ENCODE measurements at regions not wholly inside any gene's neighbourhood (a gene's known extent, or its start where the extent isn't known, plus 50 kb on each side); places are given as distances from the start of the nearest gene placed in this dataset.
A peak's percentile ranks its signal among the peaks of the same experiment; 100 is the strongest.
"Not testable (repeated sequence)": the region's sequence is repeated elsewhere in the genome, so short reads cannot be mapped to it uniquely, and the experiment has no call there.

DNA sequence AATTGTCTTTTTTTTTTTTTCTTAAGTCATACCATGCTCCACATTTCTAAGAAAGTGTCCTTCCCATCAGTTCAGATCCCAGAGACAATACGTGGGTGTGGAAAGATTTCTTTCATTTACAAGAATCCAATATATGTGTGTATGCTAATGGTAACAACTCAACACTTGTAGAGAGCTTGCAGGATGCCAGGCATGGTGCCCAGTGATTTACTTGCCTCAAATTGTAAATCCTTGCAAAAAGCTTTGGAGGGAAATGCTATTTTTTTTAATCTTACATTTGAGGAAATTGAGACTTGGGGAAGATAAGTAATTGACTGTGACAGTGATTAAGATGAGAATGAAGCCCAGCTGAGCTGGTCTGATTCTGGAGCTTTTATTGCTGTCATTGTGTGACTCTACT, 1264.6 kb upstream of the SEL1L start:
- no peak for ATAC-seq
- TF ChIP-seq, protein P1, sequence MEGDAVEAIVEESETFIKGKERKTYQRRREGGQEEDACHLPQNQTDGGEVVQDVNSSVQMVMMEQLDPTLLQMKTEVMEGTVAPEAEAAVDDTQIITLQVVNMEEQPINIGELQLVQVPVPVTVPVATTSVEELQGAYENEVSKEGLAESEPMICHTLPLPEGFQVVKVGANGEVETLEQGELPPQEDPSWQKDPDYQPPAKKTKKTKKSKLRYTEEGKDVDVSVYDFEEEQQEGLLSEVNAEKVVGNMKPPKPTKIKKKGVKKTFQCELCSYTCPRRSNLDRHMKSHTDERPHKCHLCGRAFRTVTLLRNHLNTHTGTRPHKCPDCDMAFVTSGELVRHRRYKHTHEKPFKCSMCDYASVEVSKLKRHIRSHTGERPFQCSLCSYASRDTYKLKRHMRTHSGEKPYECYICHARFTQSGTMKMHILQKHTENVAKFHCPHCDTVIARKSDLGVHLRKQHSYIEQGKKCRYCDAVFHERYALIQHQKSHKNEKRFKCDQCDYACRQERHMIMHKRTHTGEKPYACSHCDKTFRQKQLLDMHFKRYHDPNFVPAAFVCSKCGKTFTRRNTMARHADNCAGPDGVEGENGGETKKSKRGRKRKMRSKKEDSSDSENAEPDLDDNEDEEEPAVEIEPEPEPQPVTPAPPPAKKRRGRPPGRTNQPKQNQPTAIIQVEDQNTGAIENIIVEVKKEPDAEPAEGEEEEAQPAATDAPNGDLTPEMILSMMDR (IDR thresholded peaks at IDR 0.05), result no peak
- intact Hi-C loops (cut with DNase I, micrococcal nuclease), result no loop called here

DNA sequence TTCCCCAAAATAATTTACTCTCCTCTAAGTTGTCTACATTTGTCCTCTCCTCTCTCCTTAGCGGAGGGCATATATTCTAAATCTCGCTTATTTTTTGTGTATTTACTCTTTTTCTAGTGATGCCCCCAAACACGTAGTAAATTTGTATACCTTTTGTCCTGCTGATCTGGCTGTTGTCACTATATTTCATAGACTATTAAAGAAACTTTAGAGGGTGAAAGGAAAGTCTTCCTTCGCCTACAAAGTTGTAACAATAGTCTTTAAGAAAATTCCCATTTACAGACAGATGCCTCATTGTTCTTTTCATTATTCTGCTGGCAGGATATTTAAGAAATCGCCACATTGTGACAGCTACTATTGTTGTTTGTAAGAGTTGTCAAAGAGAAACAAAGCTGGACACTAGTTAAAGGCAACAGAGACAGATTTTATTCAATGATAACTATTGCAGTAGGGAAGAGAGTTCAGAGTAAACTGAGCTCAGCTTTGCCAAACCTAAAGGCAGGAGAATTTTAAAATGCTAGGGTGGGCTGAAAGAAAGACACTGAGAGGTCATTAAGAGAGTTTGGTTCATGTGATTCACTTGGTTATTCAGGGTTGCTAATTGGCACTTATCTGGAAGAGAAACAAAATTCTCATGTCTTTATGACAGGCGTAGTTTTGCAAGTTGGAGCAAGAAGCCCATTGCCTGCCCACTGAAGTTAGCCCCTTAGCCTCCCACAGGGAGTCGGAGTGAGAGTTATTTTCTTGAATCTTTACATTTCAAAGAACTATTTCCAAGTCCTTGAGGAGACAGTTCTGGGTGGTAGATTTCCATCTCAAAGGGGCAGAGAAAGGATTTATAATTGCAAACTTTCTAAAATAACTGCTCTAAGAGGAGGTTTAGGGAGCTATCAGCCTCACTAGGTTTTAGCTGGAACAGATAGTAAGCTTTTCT, 1272.5 kb upstream of the SEL1L start:
- H3K36me3 ChIP-seq (ENCODE audit: low read depth), result no peaks in the 10 kb centered on the region
- TF ChIP-seq, protein P1 (IDR thresholded peaks at IDR 0.05), result no peak
- ATAC-seq, result no peak

More for the DNA sequence above, 1264.6 kb upstream of the SEL1L start:
- Histone ChIP-seq H3K9me3 (no peaks in the 10 kb centered on the region), H3K36me3 (ENCODE audit: low read depth) (no peaks in the 10 kb centered on the region), H3K4me3 (no peak overlapping the region), H3K4me1 (ENCODE audit: low read depth) (no peaks in the 10 kb centered on the region)
- no peak for DNase-seq

DNA sequence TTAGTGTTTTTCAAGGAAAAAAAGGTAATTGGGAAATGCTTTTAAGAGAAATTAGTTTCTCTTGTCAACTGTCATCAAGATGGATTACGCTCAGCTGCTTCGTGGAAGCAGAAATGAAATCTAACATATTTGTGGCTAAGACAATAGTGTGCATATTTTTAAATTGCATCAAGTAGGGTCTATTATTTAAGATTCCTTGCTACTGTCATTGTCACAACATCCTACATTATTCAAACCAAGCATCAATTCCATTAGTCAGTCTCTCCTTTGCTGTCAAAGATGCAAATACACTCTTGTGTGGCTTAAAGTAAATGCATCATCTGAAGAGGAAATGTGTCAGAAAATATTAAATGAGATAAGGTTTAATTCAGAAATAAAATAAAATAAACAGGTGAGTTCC, 1277.6 kb upstream of the SEL1L start:
- Histone ChIP-seq H3K36me3 (ENCODE audit: low read depth) (no peaks in the 10 kb centered on the region), H3K9me3 (peaks cover 9% of the 10 kb centered on the region), H3K4me3 (no peak overlapping the region), H3K4me1 (ENCODE audit: low read depth) (no peaks in the 10 kb centered on the region)
- TF ChIP-seq, protein P1 (IDR thresholded peaks at IDR 0.05), result no peak
- ATAC-seq (no peak), DNase-seq (no peak)
- intact Hi-C loops (cut with DNase I, micrococcal nuclease), result no loop called here

More for the DNA sequence above, 1272.5 kb upstream of the SEL1L start:
- no peaks in the 10 kb centered on the region for H3K9me3 ChIP-seq
- intact Hi-C loops (cut with DNase I, micrococcal nuclease), result no loop called here
- no peaks in the 10 kb centered on the region for H3K4me1 ChIP-seq (ENCODE audit: low read depth)
- no peak overlapping the region for H3K4me3 ChIP-seq
- DNase-seq, result no peak

DNA sequence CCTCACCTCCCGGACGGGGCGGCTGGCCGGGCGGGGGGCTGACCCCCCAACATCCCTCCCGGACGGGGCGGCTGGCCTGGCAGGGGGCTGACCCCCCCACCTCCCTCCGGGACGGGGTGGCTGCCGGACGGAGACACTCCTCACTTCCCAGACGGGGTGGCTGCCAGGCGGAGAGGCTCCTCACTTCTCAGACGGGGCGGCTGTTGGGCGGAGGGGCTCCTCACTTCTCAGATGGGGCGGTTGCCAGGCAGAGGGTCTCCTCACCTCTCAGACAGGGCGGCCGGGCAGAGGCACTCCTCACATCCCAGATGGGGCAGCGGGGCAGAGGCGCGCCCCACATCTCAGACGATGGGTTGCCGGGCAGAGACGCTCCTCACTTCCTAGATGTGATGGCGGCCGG, 1280.7 kb upstream of the SEL1L start:
- H3K36me3 ChIP-seq (ENCODE audit: low read depth); ATAC-seq; H3K4me1 ChIP-seq (ENCODE audit: low read depth); H3K9me3 ChIP-seq; H3K4me3 ChIP-seq; intact Hi-C loops (cut with DNase I, micrococcal nuclease): not testable (repeated sequence)
- peak in 1 of 3 donors; percentile 33 for DNase-seq

DNA sequence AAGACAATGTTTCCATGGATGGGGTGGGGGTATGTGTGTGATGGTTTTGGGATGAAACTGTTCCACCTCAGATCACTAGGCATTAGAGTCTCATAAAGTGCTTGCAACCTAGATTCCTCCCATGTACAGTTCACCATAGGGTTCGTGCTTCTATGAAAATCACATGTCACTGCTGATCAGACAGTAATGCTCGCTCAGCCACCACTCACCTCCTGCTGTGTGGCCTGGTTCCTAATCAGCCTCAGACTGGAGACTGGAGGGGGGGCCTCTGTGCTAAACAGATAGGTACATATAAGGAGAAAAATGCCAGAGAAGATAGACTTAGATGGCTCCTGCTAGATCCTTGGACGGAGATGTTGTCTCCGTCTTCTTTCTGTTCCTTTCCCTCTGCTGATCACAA, 1296.9 kb upstream of the SEL1L start:
- peaks cover 2% of the 10 kb centered on the region for H3K9me3 ChIP-seq
- TF ChIP-seq, protein P1 (IDR thresholded peaks at IDR 0.05), result no peak
- DNase-seq (no peak), ATAC-seq (no peak)
- H3K4me3 ChIP-seq, result no peak overlapping the region
- no peaks in the 10 kb centered on the region for H3K4me1 ChIP-seq (ENCODE audit: low read depth)
- intact Hi-C loops (cut with DNase I, micrococcal nuclease), result no loop called here
- no peaks in the 10 kb centered on the region for H3K36me3 ChIP-seq (ENCODE audit: low read depth)

DNA sequence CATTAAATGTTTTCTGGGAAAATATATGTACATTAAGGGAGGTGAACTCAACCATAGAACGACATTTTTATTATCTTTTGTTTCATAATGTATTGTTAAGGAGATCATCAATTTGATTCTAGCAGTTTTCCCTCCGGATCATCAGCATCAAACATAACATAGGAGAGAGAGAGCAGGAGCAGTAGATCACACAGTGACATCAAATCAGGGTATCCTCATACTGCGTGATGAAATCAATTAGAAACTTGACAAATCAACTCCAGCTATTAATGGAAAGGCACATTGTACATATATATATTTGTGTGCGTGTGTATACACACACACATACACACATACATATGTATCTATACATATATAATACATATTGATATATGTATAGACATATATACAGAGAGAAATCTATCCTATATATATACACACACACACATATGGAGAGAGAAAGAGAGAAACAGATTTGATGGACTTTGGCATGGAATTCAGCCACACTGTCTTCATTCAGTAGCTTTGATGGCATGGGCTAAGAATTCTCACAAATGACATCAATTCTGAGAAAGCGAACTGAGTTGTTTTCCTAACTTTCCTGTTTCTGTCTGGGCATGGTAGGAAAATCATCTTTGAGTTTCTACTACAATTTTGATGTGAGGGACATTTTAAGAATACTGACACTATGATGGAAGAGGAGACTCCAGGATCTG, 1302.8 kb upstream of the SEL1L start:
- TF ChIP-seq, protein P1 (IDR thresholded peaks at IDR 0.05), result no peak
- Histone ChIP-seq H3K36me3 (ENCODE audit: low read depth) (no peaks in the 10 kb centered on the region), H3K4me3 (no peak overlapping the region), H3K9me3 (peaks cover 3% of the 10 kb centered on the region), H3K4me1 (ENCODE audit: low read depth) (no peaks in the 10 kb centered on the region)
- no peak for DNase-seq
- no peak for ATAC-seq
- intact Hi-C loops (cut with DNase I, micrococcal nuclease), result no loop called here

Data from mucosa of descending colon (tissue), 3 donors.